WI38 (cell line): ENCODE measurements at regions not wholly inside any gene's neighbourhood (a gene's known extent, or its start where the extent isn't known, plus 50 kb on each side); places are given as distances from the start of the nearest gene placed in this dataset.

Source experiments
- H3K4me3 ChIP-seq: 2 replicates; pipeline ENCODE4 v1.5.1; 2011; ENCODE audit warnings: low read depth, mild to moderate bottlenecking, control low read depth, low read length
- TF ChIP-seq, protein P1 (sequence below): IDR thresholded peaks from 2 replicates; pipeline ENCODE4 v1.5.1; 2012; ENCODE audit warnings: low read depth, mild to moderate bottlenecking, control low read depth, low read length

GRCh38 chr16:35192993-35193392, 1733.6 kb downstream of the TP53TG3F start:
- no peak overlapping the region for H3K4me3 ChIP-seq
- TF ChIP-seq, protein P1, sequence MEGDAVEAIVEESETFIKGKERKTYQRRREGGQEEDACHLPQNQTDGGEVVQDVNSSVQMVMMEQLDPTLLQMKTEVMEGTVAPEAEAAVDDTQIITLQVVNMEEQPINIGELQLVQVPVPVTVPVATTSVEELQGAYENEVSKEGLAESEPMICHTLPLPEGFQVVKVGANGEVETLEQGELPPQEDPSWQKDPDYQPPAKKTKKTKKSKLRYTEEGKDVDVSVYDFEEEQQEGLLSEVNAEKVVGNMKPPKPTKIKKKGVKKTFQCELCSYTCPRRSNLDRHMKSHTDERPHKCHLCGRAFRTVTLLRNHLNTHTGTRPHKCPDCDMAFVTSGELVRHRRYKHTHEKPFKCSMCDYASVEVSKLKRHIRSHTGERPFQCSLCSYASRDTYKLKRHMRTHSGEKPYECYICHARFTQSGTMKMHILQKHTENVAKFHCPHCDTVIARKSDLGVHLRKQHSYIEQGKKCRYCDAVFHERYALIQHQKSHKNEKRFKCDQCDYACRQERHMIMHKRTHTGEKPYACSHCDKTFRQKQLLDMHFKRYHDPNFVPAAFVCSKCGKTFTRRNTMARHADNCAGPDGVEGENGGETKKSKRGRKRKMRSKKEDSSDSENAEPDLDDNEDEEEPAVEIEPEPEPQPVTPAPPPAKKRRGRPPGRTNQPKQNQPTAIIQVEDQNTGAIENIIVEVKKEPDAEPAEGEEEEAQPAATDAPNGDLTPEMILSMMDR: no peak

GRCh38 chr16:35193956-35194355, 1734.5 kb downstream of the TP53TG3F start:
- TF ChIP-seq, protein P1: no peak
- H3K4me3 ChIP-seq: no peak overlapping the region

GRCh38 chr16:35194681-35195080, 1735.3 kb downstream of the TP53TG3F start:
- H3K4me3 ChIP-seq: no peak overlapping the region
- TF ChIP-seq, protein P1: no peak

- TF ChIP-seq, protein P1: no peak
- no peak overlapping the region for H3K4me3 ChIP-seq
These were observed 1735.9 kb downstream of the TP53TG3F start for GRCh38 chr16:35195173-35195863.

GRCh38 chr16:35195864-35196216, 1736.4 kb downstream of the TP53TG3F start:
- TF ChIP-seq, protein P1: no peak
- H3K4me3 ChIP-seq: no peak overlapping the region

DNA sequence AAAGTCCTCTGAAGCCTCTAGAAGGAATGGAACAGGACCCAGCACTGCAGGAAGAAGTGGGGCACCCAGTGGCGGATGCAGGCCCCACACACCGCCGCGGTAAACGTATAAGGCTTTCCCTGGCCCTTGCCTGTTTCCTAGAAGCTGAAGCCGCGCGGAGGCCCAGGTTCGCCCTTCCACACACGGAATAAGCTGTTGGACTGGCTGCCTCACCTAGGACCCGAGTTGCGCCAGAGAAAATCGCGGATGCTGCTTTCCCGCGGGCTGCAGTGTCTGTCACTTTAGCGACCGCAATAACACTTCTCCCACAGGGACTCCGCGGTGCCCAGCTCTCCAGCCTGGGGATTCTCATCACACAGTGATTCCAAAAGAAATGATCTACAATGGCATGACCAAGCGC, 1736.9 kb downstream of the TP53TG3F start:
- H3K4me3 ChIP-seq: no peak overlapping the region
- TF ChIP-seq, protein P1: no peak

DNA sequence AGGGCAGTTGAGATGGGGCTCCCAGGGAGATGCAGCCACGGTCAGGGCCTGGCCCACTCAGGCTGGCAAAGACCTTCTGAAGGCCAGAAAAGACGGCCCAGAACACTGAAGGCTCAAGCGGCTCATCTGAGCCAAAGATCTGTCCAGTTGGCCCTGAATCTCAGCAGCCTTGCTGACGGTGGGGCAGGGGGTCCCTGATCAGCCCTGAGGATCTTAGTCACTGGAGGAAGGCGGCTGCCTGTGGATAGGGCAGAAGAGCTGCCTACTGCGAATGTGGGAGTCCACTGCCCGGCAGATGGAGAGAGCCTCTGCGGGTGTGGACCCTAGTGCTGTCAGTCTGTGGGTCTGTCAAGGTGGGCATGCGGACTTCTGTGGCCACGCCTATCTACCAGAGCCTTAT, 1738.2 kb downstream of the TP53TG3F start:
- TF ChIP-seq, protein P1: no peak
- no peak overlapping the region for H3K4me3 ChIP-seq
